CD4-positive, alpha-beta T cell (primary cell): ENCODE measurements at regions not wholly inside any gene's neighbourhood (a gene's known extent, or its start where the extent isn't known, plus 50 kb on each side); places are given as distances from the start of the nearest gene placed in this dataset.

Experiments used
- ATAC-seq: fragments of 200-7000 bp; cut with Tn5 transposase; one replicate; pipeline ENCODE4 v1.10.0; 2022; ENCODE audit warnings: mild to moderate bottlenecking; ENCODE audit not compliant: poor library complexity
- CTCF ChIA-PET: fragments of 350-600 bp; sonication (Branson Sonifier 250); formaldehyde crosslinking; loops from one replicate; lab custom pipeline; 2021; ENCODE audit warnings: antibody characterized with exemption, inconsistent platforms; lab: Charles Lee
- POLR2A ChIA-PET: fragments of 350-600 bp; sonication (Branson Sonifier 250); formaldehyde crosslinking; loops from one replicate; lab custom pipeline; 2021; ENCODE audit warnings: antibody characterized with exemption, inconsistent platforms; lab: Charles Lee
- DNase-seq, 14 experiments: peaks; one replicate each; pipeline ENCODE4 v3.0.0-alpha.2; 2013 to 2020; ENCODE audit warnings: mixed read lengths in 2 of 14
- H3K27ac ChIP-seq, 2 donors: one replicate each; pipeline versions ENCODE4 v1.5.1 to v1.7.0; 2013; ENCODE audit warnings: low read length in 2 of 2, low read depth in 1 of 2, mild to moderate bottlenecking in 1 of 2
- H3K27me3 ChIP-seq, 2 experiments: 1 replicate in 1 of 2; 2 replicates in 1 of 2; pipeline versions ENCODE4 v1.6.1 to v1.7.0; 2013; ENCODE audit warnings: low read length in 2 of 2, control low read depth in 1 of 2, mild to moderate bottlenecking in 1 of 2, moderate library complexity in 1 of 2; ENCODE audit not compliant: insufficient read depth in 2 of 2, control insufficient read depth in 1 of 2
- H3K36me3 ChIP-seq: one replicate; pipeline ENCODE4 v1.6.1; 2013; ENCODE audit warnings: low read length, control low read depth; ENCODE audit not compliant: insufficient read depth
- H3K4me1 ChIP-seq: one replicate; pipeline ENCODE4 v1.6.1; 2013; ENCODE audit warnings: low read length, control low read depth; ENCODE audit not compliant: insufficient read depth
- H3K4me3 ChIP-seq: one replicate; pipeline ENCODE4 v1.5.1; 2013; ENCODE audit warnings: mild to moderate bottlenecking, low read length, moderate library complexity
- H3K9me3 ChIP-seq, 2 experiments: 1 replicate in 1 of 2; 2 replicates in 1 of 2; pipeline versions ENCODE4 v1.6.1 to v1.7.0; 2013; ENCODE audit warnings: low read length in 2 of 2, mild to moderate bottlenecking in 2 of 2, control low read depth in 1 of 2, moderate library complexity in 1 of 2; ENCODE audit not compliant: control insufficient read depth in 1 of 2, insufficient read depth in 1 of 2
- H3K27ac Mint-ChIP-seq: one replicate; pipeline ENCODE4 v1.8.0; 2020; ENCODE audit warnings: mixed read lengths
- H3K27me3 Mint-ChIP-seq: one replicate; pipeline ENCODE4 v1.8.0; 2021; ENCODE audit warnings: mixed read lengths
- H3K36me3 Mint-ChIP-seq: one replicate; pipeline ENCODE4 v1.8.0; 2021; ENCODE audit warnings: low read depth, mixed read lengths
- H3K4me1 Mint-ChIP-seq: one replicate; pipeline ENCODE4 v1.8.0; 2021; ENCODE audit warnings: low read depth, mixed read lengths
- H3K4me3 Mint-ChIP-seq: one replicate; pipeline ENCODE4 v1.8.0; 2020; ENCODE audit warnings: mild to moderate bottlenecking, mixed read lengths
- H3K9me3 Mint-ChIP-seq: one replicate; pipeline ENCODE4 v1.8.0; 2020; ENCODE audit warnings: mixed read lengths
- intact Hi-C, 2 experiments: fragments of 100-400 bp; cut with DNase I in 1 of 2; cut with micrococcal nuclease in 1 of 2; formaldehyde crosslinking; loops; one replicate each; pipeline versions ENCODE4 v1.15.1 to v1.9.0; 2023 to 2025; cut with DNase I, micrococcal nuclease
- TF ChIP-seq, protein P1 (sequence below): fragments of 200-600 bp; IDR thresholded peaks from one replicate; pipeline ENCODE4 v1.8.0; 2022; ENCODE audit warnings: antibody characterized with exemption, mild to moderate bottlenecking

DNA sequence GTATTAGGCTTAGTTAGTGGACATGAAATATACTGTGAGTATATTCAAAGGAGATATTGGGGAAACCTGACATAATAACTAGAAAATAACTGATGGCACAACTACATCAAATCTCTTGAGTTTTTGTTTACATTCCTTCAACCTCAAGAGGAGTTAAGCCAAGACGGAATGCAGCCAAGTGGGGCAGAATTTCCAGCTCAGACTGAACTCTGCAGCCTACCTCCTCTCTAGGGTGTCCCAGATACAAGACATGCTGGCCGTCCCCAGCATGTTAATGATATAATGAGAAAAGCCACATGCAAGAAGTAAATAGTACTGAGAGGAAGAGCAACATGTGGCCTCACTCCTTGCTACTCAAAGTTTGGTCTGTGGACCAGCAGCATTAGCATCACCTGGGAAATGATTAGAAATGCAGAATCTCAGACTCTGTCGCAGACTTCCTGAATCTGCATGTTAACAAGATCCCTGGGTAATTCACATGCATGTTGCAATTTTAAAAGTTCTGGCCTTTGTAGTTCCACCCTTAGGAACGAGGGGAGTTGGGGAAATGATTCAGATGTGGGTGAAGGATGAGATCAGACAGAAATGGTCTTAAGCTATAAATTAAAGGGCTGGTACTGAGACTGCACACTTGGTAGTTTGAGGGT is 118.4 kb upstream of the CACUL1 start:
- no peaks in the 10 kb centered on the region for H3K4me1 Mint-ChIP-seq
- H3K36me3 Mint-ChIP-seq, result no peaks in the 10 kb centered on the region
- peaks cover 13 to 18% of the 10 kb centered on the region in 2 experiments for H3K27me3 ChIP-seq
- ATAC-seq, result no peak
- no peak overlapping the region for H3K4me3 Mint-ChIP-seq
- DNase-seq, result no peak
- no peak overlapping the region for H3K27ac ChIP-seq
- H3K4me1 ChIP-seq, result no peaks in the 10 kb centered on the region
- peaks cover 47% of the 10 kb centered on the region for H3K27me3 Mint-ChIP-seq
- H3K9me3 ChIP-seq, result peaks cover 0 to 7% of the 10 kb centered on the region in 2 experiments
- ChIA-PET CTCF (no interaction called here), POLR2A (no interaction called here)
- no peak overlapping the region for H3K4me3 ChIP-seq
- H3K27ac Mint-ChIP-seq, result no peak overlapping the region
- H3K9me3 Mint-ChIP-seq, result peaks cover 7% of the 10 kb centered on the region
- TF ChIP-seq, protein P1, sequence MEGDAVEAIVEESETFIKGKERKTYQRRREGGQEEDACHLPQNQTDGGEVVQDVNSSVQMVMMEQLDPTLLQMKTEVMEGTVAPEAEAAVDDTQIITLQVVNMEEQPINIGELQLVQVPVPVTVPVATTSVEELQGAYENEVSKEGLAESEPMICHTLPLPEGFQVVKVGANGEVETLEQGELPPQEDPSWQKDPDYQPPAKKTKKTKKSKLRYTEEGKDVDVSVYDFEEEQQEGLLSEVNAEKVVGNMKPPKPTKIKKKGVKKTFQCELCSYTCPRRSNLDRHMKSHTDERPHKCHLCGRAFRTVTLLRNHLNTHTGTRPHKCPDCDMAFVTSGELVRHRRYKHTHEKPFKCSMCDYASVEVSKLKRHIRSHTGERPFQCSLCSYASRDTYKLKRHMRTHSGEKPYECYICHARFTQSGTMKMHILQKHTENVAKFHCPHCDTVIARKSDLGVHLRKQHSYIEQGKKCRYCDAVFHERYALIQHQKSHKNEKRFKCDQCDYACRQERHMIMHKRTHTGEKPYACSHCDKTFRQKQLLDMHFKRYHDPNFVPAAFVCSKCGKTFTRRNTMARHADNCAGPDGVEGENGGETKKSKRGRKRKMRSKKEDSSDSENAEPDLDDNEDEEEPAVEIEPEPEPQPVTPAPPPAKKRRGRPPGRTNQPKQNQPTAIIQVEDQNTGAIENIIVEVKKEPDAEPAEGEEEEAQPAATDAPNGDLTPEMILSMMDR, result no peak
- intact Hi-C loops, result no loop called here
- H3K36me3 ChIP-seq, result no peaks in the 10 kb centered on the region

DNA sequence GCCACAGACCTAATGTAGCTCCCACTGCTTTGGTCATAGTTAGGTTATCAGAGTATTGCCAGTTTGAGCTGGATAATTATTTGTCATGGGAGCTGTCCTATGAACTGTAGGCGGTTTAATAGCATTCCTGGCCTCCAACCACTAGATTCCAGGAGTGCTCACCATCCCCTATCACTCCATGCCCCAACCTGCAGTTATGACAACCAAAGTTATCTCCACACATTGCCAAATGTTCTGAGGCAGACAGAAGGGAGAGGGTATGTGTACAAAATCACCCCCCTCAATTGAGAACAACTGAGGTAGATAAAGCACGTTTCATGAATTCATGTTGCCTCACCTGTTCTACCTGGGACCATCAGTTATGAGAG is 119.0 kb upstream of the CACUL1 start:
- ATAC-seq (no peak), DNase-seq (no peak)
- Histone ChIP-seq H3K4me3 (no peak overlapping the region), H3K9me3 (peaks cover 0 to 7% of the 10 kb centered on the region in 2 experiments), H3K36me3 (no peaks in the 10 kb centered on the region), H3K27me3 (peaks cover 13 to 18% of the 10 kb centered on the region in 2 experiments), H3K27ac (no peak overlapping the region), H3K4me1 (no peaks in the 10 kb centered on the region)
- Mint-ChIP-seq H3K36me3 (no peaks in the 10 kb centered on the region), H3K4me1 (no peaks in the 10 kb centered on the region), H3K27ac (no peak overlapping the region), H3K4me3 (no peak overlapping the region), H3K27me3 (peaks cover 47% of the 10 kb centered on the region), H3K9me3 (peaks cover 7% of the 10 kb centered on the region)
- ChIA-PET POLR2A (no interaction called here), CTCF (no interaction called here)
- TF ChIP-seq, protein P1, result no peak
- intact Hi-C loops, result no loop called here

DNA sequence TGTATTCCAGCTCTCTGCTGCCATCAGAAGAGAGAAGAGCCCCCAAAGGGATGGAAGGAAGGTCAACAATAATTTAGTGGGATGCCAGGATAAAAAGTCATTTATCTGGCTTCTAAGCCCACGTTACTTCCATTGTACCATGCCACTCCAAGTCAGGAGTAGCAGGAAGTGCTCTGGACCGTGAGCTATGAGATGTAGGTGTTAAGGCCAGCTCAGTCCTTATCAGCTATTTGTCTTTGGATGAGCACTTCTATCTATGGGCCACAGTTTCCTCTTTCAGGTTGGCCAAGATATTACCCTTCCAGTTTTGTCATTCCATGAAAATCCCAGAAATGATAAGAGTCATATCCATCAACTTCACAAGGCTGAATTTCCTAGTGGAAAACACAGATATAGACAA is 119.4 kb upstream of the CACUL1 start:
- no peaks in the 10 kb centered on the region for H3K4me1 Mint-ChIP-seq
- POLR2A ChIA-PET, result no interaction called here

More for the DNA sequence above, 119.4 kb upstream of the CACUL1 start:
- CTCF ChIA-PET, result no interaction called here
- DNase-seq (no peak), ATAC-seq (no peak)
- H3K9me3 Mint-ChIP-seq, result peaks cover 7% of the 10 kb centered on the region
- Histone ChIP-seq H3K27ac (no peak overlapping the region), H3K36me3 (no peaks in the 10 kb centered on the region), H3K4me1 (no peaks in the 10 kb centered on the region), H3K4me3 (no peak overlapping the region), H3K9me3 (peaks cover 0 to 7% of the 10 kb centered on the region in 2 experiments), H3K27me3 (peaks cover 13 to 18% of the 10 kb centered on the region in 2 experiments)
- no peaks in the 10 kb centered on the region for H3K36me3 Mint-ChIP-seq
- H3K27ac Mint-ChIP-seq, result no peak overlapping the region
- intact Hi-C loops, result no loop called here
- no peak overlapping the region for H3K4me3 Mint-ChIP-seq
- H3K27me3 Mint-ChIP-seq, result peaks cover 47% of the 10 kb centered on the region
- TF ChIP-seq, protein P1, result no peak
